Mucosa of descending colon (tissue), 3 donors: ENCODE measurements at regions not wholly inside any gene's neighbourhood (a gene's known extent, or its start where the extent isn't known, plus 50 kb on each side); places are given as distances from the start of the nearest gene placed in this dataset.

Experiments
- ATAC-seq: fragments of 200-7000 bp; cut with Tn5 transposase; one replicate; pipeline ENCODE4 v1.9.1; 2020; ENCODE audit warnings: mild to moderate bottlenecking, moderate library complexity
- DNase-seq, 3 donors: peaks; one replicate each; pipeline ENCODE4 v3.0.0-alpha.2; 2020
- H3K36me3 ChIP-seq: fragments of 200-600 bp; one replicate; pipeline ENCODE4 v1.8.0; 2021; ENCODE audit warnings: low read depth, mild to moderate bottlenecking
- H3K4me1 ChIP-seq: fragments of 200-600 bp; one replicate; pipeline ENCODE4 v1.8.0; 2021; ENCODE audit warnings: low read depth, mild to moderate bottlenecking
- H3K4me3 ChIP-seq: fragments of 200-600 bp; one replicate; pipeline ENCODE4 v1.8.0; 2021; ENCODE audit warnings: mild to moderate bottlenecking
- H3K9me3 ChIP-seq: fragments of 200-600 bp; one replicate; pipeline ENCODE4 v1.8.0; 2021; ENCODE audit warnings: mild to moderate bottlenecking
- intact Hi-C, 2 donors: fragments of 100-400 bp; cut with DNase I in 1 of 2; cut with micrococcal nuclease in 1 of 2; formaldehyde crosslinking; loops; one replicate each; pipeline versions ENCODE4 v1.11.0 to v1.11.1; 2022; cut with DNase I, micrococcal nuclease
- TF ChIP-seq, protein P1 (sequence below): fragments of 200-600 bp; IDR thresholded peaks from one replicate; pipeline ENCODE4 v1.8.0; 2022; ENCODE audit warnings: antibody characterized with exemption, mild to moderate bottlenecking
- donor health status: DM: no; HTN: no; CAD: no; lungs with moderate emphysema.
- donor health status: DM: no; HTN: no; CAD: no.
- donor health status: DM: no; HTN: yes; CAD: no.

DNA sequence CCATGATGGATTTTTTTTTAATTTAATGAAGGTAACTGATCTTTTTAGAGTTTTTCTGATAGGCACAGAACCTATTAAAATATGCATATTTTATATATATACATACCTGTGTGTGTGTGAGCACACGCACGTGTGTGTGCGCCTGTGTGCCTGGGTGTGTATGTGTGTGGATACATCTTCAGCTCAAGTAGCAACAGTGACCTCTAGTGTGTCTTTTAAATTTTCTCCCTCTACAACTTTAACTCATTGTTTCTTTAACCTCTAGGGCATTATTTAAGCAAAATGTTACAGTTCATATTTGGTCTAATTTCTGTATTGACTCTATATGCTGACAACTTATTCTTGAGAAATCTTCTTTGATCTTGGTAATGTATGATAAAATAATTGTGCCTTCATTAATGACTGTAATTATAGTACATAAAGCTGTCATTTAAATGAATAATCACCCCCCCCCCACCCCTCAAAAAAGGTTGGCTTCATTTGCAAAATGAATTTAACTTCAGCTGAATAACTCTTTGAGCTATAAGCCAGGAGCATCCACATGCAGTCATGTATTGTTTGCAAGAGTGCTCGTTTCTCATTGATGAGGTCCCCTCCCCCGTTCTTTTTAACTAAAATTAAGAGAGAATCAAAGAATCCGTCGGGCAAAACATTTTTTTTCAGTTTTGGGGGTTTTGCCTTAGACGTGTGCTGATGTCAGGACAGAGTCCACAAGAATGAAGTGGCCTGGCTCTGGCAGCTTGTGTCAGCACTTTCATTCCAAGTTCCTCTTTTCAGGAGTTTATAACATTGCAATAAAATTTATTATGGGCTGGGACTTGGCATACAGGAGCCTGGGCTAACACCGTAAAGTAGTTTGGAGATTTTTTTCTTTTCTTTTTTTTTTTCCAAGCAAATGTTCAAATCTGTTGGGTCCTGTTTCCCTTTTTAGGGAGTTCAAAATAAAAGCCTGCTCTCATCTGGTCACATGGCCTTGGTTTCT lies 80.0 kb downstream of the ETAA1 start:
- Histone ChIP-seq H3K4me3 (no peak overlapping the region), H3K4me1 (peaks cover 13% of the 10 kb centered on the region), H3K36me3 (no peaks in the 10 kb centered on the region), H3K9me3 (no peaks in the 10 kb centered on the region)
- DNase-seq (peak in 2 of 3 donors; percentile 32 to 55), ATAC-seq (peak; percentile 99)
- TF ChIP-seq, protein P1, sequence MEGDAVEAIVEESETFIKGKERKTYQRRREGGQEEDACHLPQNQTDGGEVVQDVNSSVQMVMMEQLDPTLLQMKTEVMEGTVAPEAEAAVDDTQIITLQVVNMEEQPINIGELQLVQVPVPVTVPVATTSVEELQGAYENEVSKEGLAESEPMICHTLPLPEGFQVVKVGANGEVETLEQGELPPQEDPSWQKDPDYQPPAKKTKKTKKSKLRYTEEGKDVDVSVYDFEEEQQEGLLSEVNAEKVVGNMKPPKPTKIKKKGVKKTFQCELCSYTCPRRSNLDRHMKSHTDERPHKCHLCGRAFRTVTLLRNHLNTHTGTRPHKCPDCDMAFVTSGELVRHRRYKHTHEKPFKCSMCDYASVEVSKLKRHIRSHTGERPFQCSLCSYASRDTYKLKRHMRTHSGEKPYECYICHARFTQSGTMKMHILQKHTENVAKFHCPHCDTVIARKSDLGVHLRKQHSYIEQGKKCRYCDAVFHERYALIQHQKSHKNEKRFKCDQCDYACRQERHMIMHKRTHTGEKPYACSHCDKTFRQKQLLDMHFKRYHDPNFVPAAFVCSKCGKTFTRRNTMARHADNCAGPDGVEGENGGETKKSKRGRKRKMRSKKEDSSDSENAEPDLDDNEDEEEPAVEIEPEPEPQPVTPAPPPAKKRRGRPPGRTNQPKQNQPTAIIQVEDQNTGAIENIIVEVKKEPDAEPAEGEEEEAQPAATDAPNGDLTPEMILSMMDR, result no peak
- intact Hi-C loops, result no loop called here

DNA sequence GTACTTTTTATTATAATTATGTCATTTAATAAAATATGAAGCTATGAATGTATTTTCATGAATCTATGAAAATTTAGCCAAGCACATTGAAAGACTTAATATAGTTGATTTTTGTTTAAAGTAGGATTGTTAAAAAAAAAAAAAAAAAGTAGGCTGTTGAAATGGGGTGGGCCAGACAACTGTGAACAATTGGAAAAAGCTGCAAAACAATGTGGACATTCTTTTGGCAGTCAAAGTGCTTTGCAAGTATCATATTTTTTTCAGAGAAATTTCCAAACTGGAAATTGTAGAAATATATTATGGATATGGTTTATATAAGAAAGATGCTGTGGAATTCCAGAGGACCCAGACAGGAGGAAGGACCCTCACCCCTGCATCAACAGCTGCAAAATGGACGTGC lies 82.1 kb downstream of the ETAA1 start:
- TF ChIP-seq, protein P1, result no peak
- no peak for DNase-seq
- intact Hi-C loops, result no loop called here
- no peaks in the 10 kb centered on the region for H3K36me3 ChIP-seq
- no peaks in the 10 kb centered on the region for H3K9me3 ChIP-seq
- peaks cover 13% of the 10 kb centered on the region for H3K4me1 ChIP-seq
- no peak overlapping the region for H3K4me3 ChIP-seq
- ATAC-seq, result no peak

DNA sequence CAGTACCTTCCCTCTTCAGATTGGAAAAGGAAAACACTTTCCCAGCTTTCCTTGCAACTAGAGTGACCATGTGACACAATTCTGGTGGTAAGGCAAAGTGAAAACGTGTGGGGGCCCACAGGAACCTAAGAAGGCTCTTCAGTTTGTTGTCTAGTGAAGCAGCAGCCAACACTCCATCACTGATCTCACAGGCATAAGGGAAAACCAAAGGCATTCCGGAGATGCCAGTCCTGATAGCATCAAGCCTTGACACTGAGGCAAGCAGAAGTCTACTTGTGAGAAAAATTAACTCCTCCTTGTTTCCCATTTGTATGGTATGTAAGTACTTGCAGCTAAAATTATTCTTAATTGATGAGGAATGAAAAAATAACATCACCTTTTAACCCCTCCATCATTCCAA lies 88.3 kb downstream of the ETAA1 start:
- TF ChIP-seq, protein P1, result no peak
- H3K36me3 ChIP-seq, result no peaks in the 10 kb centered on the region
- intact Hi-C loops, result no loop called here
- H3K9me3 ChIP-seq, result no peaks in the 10 kb centered on the region
- DNase-seq, result no peak
- no peak for ATAC-seq
- H3K4me3 ChIP-seq, result no peak overlapping the region
- H3K4me1 ChIP-seq, result no peaks in the 10 kb centered on the region

DNA sequence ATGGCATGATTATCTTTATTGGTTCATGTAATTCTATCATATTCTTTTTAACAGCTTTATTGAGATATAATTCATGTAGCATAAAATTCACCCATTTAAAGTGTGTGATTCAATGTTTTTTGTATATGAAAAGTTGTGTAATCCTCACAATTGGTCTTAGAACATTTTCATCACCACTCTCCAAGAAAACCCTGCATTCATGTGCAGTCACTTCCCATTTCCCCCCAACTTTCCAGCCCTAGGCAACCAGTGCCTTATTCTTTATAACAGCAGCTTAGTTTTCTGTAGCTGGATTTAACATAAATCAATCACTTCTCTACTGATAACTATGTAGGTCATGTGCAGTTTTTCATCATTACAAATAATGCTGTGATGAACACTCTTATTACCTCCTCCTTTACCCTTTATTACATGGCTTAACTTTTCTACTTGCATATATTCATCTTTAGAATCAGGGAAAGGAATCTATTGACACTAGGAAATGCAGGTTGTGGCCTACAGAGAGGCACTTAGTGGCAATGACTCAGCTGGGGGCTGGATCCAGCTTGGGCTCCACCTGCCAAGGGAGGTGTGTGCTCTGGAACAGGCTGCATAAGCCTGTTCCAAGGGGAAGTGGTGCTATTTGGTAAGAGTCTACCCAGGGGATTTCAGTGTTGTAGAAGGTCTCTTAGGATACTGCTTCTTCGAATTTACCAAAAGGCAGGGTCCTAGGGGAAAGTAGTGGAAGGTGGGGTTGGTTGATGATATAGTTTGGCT lies 89.1 kb downstream of the ETAA1 start:
- no peak overlapping the region for H3K4me3 ChIP-seq
- DNase-seq (no peak), ATAC-seq (peak; percentile 84)
- H3K36me3 ChIP-seq, result no peaks in the 10 kb centered on the region
- H3K9me3 ChIP-seq, result no peaks in the 10 kb centered on the region
- TF ChIP-seq, protein P1, result no peak
- intact Hi-C loops, result no loop called here
- H3K4me1 ChIP-seq, result no peaks in the 10 kb centered on the region

DNA sequence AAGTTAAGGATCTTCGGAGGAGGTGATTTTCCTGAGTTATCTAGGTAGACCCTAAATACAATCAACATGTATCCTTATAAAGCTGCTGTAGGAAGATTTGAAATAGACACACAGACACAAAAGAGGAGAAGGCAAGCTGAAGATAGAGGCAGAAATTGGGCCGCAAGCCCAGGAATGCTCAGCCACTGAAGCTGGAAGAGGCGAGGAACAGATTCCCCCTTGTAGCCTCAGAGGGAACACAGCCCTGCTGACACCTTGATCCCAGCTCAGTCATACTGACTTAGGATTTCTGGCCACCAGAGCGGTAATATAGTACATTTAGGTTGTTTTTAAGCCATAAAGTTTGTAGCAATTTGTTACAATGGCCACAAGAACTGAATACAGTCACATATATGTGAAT lies 90.9 kb downstream of the ETAA1 start:
- H3K4me1 ChIP-seq, result no peaks in the 10 kb centered on the region
- TF ChIP-seq, protein P1, result no peak
- no peak overlapping the region for H3K4me3 ChIP-seq
- H3K36me3 ChIP-seq, result no peaks in the 10 kb centered on the region
- intact Hi-C loops, result no loop called here
- ATAC-seq (no peak), DNase-seq (no peak)
- no peaks in the 10 kb centered on the region for H3K9me3 ChIP-seq
